Astrocyte of the spinal cord (primary cell): ENCODE measurements at regions not wholly inside any gene's neighbourhood (a gene's known extent, or its start where the extent isn't known, plus 50 kb on each side); places are given as distances from the start of the nearest gene placed in this dataset.

Source experiments
- DNase-seq: peaks from one replicate; pipeline ENCODE4 v3.0.0; 2011; ENCODE audit warnings: low read depth, low spot score
- H3K4me3 ChIP-seq: 2 replicates; pipeline ENCODE4 v1.5.1; 2011; ENCODE audit warnings: low read depth, mild to moderate bottlenecking, low read length, moderate library complexity
- CTCF ChIP-seq: IDR thresholded peaks from 2 replicates; pipeline ENCODE4 v1.5.1; 2012; ENCODE audit warnings: low read depth, mild to moderate bottlenecking, low read length, inconsistent platforms
- in situ Hi-C: cut with HindIII; loops from 2 replicates; pipeline ENCODE4 v1.10.0; 2017; ENCODE audit warnings: low sequenced_read_pairs

- TF ChIP-seq CTCF = no peak
- no peak overlapping the region for H3K4me3 ChIP-seq
- in situ Hi-C loops = no loop called here
- peak; percentile 59 for DNase-seq
Measured at GRCh38 chr4:125826801-125827695, 512.3 kb downstream of the FAT4 start.

- H3K4me3 ChIP-seq = no peak overlapping the region
- DNase-seq = no peak
- in situ Hi-C loops = no loop called here
- TF ChIP-seq CTCF = no peak
Measured at GRCh38 chr4:125827696-125828052, 512.9 kb downstream of the FAT4 start.

- DNase-seq = no peak
- no peak overlapping the region for H3K4me3 ChIP-seq
- no peak for TF ChIP-seq CTCF
- in situ Hi-C loops = no loop called here
Measured at GRCh38 chr4:125828346-125828745, 513.6 kb downstream of the FAT4 start.

GRCh38 chr4:125832161-125832560 lies 517.4 kb downstream of the FAT4 start:
- peak; percentile 20 for DNase-seq
- TF ChIP-seq CTCF = no peak
- no peak overlapping the region for H3K4me3 ChIP-seq
- in situ Hi-C loops = no loop called here

- in situ Hi-C loops = no loop called here
- H3K4me3 ChIP-seq = no peak overlapping the region
- TF ChIP-seq CTCF = no peak
- no peak for DNase-seq
Measured at GRCh38 chr4:125836597-125837195, 521.9 kb downstream of the FAT4 start.

- H3K4me3 ChIP-seq = no peak overlapping the region
- peak; percentile 16 for DNase-seq
- no peak for TF ChIP-seq CTCF
- in situ Hi-C loops = no loop called here
Measured at GRCh38 chr4:125837493-125838201, 522.9 kb downstream of the FAT4 start.
